Endothelial cell of umbilical vein (primary cell): ENCODE measurements at regions not wholly inside any gene's neighbourhood (a gene's known extent, or its start where the extent isn't known, plus 50 kb on each side); places are given as distances from the start of the nearest gene placed in this dataset.

ENCODE experiments used
- BruUV-seq: library from RNA; stranded (reverse); fragments of 400-500 nt; replicated peaks from 2 replicates; lab custom pipeline; 2021; lab: Mats Ljungman, UMichigan
- CTCF ChIA-PET: fragments of 300-600, 350-600 bp; sonication (Branson Sonifier 250); formaldehyde crosslinking; loops from one replicate; lab custom pipeline; 2021; ENCODE audit warnings: antibody characterized with exemption, inconsistent platforms; lab: Charles Lee
- POLR2A ChIA-PET: fragments of 300-600, 350-600 bp; sonication (Branson Sonifier 250); formaldehyde crosslinking; loops from one replicate; lab custom pipeline; 2021; ENCODE audit warnings: antibody characterized with exemption, inconsistent platforms; lab: Charles Lee
- DNase-seq: peaks from one replicate; pipeline ENCODE4 v3.0.0-alpha.2; 2011; ENCODE audit warnings: low read depth, low spot score
- FAIRE-seq: peaks from 2 replicates; lab custom pipeline; 2011; peaks lifted over from hg19 to GRCh38; lab: Jason Lieb, UNC
- H2AFZ ChIP-seq: 2 replicates; pipeline ENCODE4 v1.6.0; 2012; ENCODE audit warnings: low read depth, low read length, control low read depth, inconsistent platforms
- H3K27ac ChIP-seq: 2 replicates; pipeline ENCODE4 v1.5.1; 2011; ENCODE audit warnings: low read depth, mild to moderate bottlenecking, control low read depth, low read length, moderate library complexity; ENCODE audit not compliant: insufficient read depth
- H3K27me3 ChIP-seq, 2 experiments: 2 replicates each; pipeline versions ENCODE4 v1.6.0 to v1.6.1; 2011; ENCODE audit warnings: low read length in 2 of 2, mixed read lengths in 1 of 2; ENCODE audit not compliant: control insufficient read depth in 2 of 2, insufficient read depth in 2 of 2
- H3K36me3 ChIP-seq, 2 experiments: 2 replicates in 1 of 2; 3 replicates in 1 of 2; pipeline ENCODE4 v1.5.1; 2011; ENCODE audit warnings: low read length in 2 of 2, mild to moderate bottlenecking in 1 of 2, moderate library complexity in 1 of 2; ENCODE audit not compliant: control insufficient read depth in 2 of 2, insufficient read depth in 2 of 2; ENCODE audit errors: extremely low read depth in 1 of 2
- H3K4me1 ChIP-seq: 3 replicates; pipeline ENCODE4 v1.5.1; 2011; ENCODE audit warnings: mild to moderate bottlenecking, low read length; ENCODE audit not compliant: control insufficient read depth, insufficient read depth; ENCODE audit errors: extremely low read depth
- H3K4me2 ChIP-seq: 2 replicates; pipeline ENCODE4 v1.6.1; 2011; ENCODE audit warnings: low read length, control low read depth, mixed read lengths; ENCODE audit not compliant: insufficient read depth
- H3K4me3 ChIP-seq, 3 experiments: fragments of 200-600 bp in 1 of 3; sonication (generic), shearing (Covaris generic) in 1 of 3; replicated peaks in 1 of 3; 2 replicates each; pipeline ENCODE4 v1.5.1; 2011 to 2016; ENCODE audit warnings: control low read depth in 3 of 3, low read length in 3 of 3, mild to moderate bottlenecking in 2 of 3, inconsistent platforms in 1 of 3, low read depth in 1 of 3, moderate library complexity in 1 of 3; ENCODE audit not compliant: insufficient read depth in 1 of 3
- H3K79me2 ChIP-seq: 2 replicates; pipeline ENCODE4 v1.6.0; 2012; ENCODE audit warnings: low read length, inconsistent platforms; ENCODE audit not compliant: control insufficient read depth, insufficient read depth
- H3K9ac ChIP-seq: replicated peaks from 2 replicates; pipeline ENCODE3; 2011; ENCODE audit warnings: low read length, control low read depth; ENCODE audit not compliant: insufficient read depth; ENCODE audit errors: extremely low read depth
- H3K9me1 ChIP-seq: replicated peaks from 3 replicates; pipeline ENCODE4 v1.6.0; 2011; ENCODE audit warnings: mild to moderate bottlenecking, low read length; ENCODE audit not compliant: control insufficient read depth, insufficient read depth; ENCODE audit errors: extremely low read depth
- H3K9me3 ChIP-seq: replicated peaks from 2 replicates; pipeline ENCODE4 v1.5.1; 2012; ENCODE audit warnings: low read length, inconsistent platforms; ENCODE audit not compliant: control insufficient read depth, insufficient read depth
- H4K20me1 ChIP-seq: replicated peaks from 2 replicates; pipeline ENCODE3; 2011; ENCODE audit warnings: mild to moderate bottlenecking, low read length; ENCODE audit not compliant: control insufficient read depth, insufficient read depth; ENCODE audit errors: extremely low read depth
- CTCF ChIP-seq, 2 donors: IDR thresholded peaks; 1 replicate in 1 of 2; 2 replicates in 1 of 2; pipeline ENCODE4 v1.5.1; 2011; ENCODE audit warnings: low read length in 2 of 2, mild to moderate bottlenecking in 2 of 2, moderate library complexity in 2 of 2, control low read depth in 1 of 2, inconsistent platforms in 1 of 2, low read depth in 1 of 2; ENCODE audit not compliant: insufficient read depth in 1 of 2; ENCODE audit errors: extremely low read depth in 1 of 2
- EZH2 ChIP-seq: IDR thresholded peaks from 2 replicates; pipeline ENCODE4 v1.6.1; 2012; ENCODE audit warnings: borderline replicate concordance, low read depth, mild to moderate bottlenecking, moderate library complexity, low read length, inconsistent platforms; ENCODE audit not compliant: severe bottlenecking
- FOS ChIP-seq: IDR thresholded peaks from 2 replicates; pipeline ENCODE4 v1.6.1; 2011; ENCODE audit warnings: mild to moderate bottlenecking, low read length, moderate library complexity, borderline replicate concordance; ENCODE audit not compliant: insufficient read depth
- GATA2 ChIP-seq: IDR thresholded peaks from 2 replicates; pipeline ENCODE4 v1.7.0; 2011; ENCODE audit warnings: low read depth, mild to moderate bottlenecking, moderate library complexity, mixed read lengths, low read length; ENCODE audit not compliant: insufficient read length, insufficient read depth
- JUN ChIP-seq: IDR thresholded peaks from 2 replicates; pipeline ENCODE4 v1.6.1; 2011; ENCODE audit warnings: borderline replicate concordance, low read depth; ENCODE audit not compliant: insufficient read length, insufficient read depth
- MAX ChIP-seq: IDR thresholded peaks from 2 replicates; pipeline ENCODE4 v1.6.1; 2011; ENCODE audit not compliant: insufficient read depth, insufficient read length
- MYC ChIP-seq: IDR thresholded peaks from one replicate; pipeline ENCODE4 v1.6.1; 2011; ENCODE audit warnings: mild to moderate bottlenecking, low read depth, low read length
- POLR2A ChIP-seq: IDR thresholded peaks from 2 replicates; pipeline ENCODE4 v1.6.1; 2012; ENCODE audit warnings: low read depth, mild to moderate bottlenecking, control low read depth, low read length
- POLR2AphosphoS5 ChIP-seq: IDR thresholded peaks from 2 replicates; pipeline ENCODE4 v1.6.1; 2012; ENCODE audit warnings: low read depth, mild to moderate bottlenecking, control low read depth, low read length, moderate library complexity; ENCODE audit not compliant: insufficient read depth
- dilution Hi-C: fragments of 300-500 bp; cut with MboI; formaldehyde crosslinking; loops from one replicate; pipeline ENCODE4 v1.15.0; 2019; ENCODE audit warnings: low sequenced_read_pairs; ENCODE audit not compliant: extremely low pct_ligation_motif_present
- intact Hi-C: fragments of 100-400 bp; cut with micrococcal nuclease; formaldehyde crosslinking; loops from one replicate; pipeline ENCODE4 v1.10.0; 2022

GRCh38 chr5:39870137-39870536 is 445.4 kb upstream of the DAB2 start:
- dilution Hi-C loops: no loop called here
- no peak for FAIRE-seq

More at GRCh38 chr5:39870137-39870536, 445.4 kb upstream of the DAB2 start:
- TF ChIP-seq JUN (no peak), CTCF (IDR thresholded peaks at IDR 0.05; ENCODE audit: extremely low read depth in 1 of 2, insufficient read depth in 1 of 2, low read depth in 1 of 2, low read length in 2 of 2) (no peak), MYC (no peak), GATA2 (no peak), FOS (no peak), EZH2 (no peak), MAX (no peak), POLR2A (no peak), POLR2AphosphoS5 (no peak)
- Histone ChIP-seq H3K9ac (no peak overlapping the region), H4K20me1 (no peaks in the 10 kb centered on the region), H2AFZ (no peak overlapping the region), H3K4me3 (no peak overlapping the region), H3K4me1 (no peaks in the 10 kb centered on the region), H3K9me3 (no peaks in the 10 kb centered on the region), H3K36me3 (no peaks in the 10 kb centered on the region), H3K27me3 (no peaks in the 10 kb centered on the region), H3K27ac (no peak overlapping the region), H3K4me2 (no peak overlapping the region), H3K9me1 (no peaks in the 10 kb centered on the region), H3K79me2 (no peaks in the 10 kb centered on the region)
- ChIA-PET POLR2A (no interaction called here), CTCF (no interaction called here)
- BruUV-seq: no TSS peak
- DNase-seq: no peak
- intact Hi-C loops: no loop called here
